Neural progenitor cell (in vitro differentiated cells): ENCODE measurements at regions not wholly inside any gene's neighbourhood (a gene's known extent, or its start where the extent isn't known, plus 50 kb on each side); places are given as distances from the start of the nearest gene placed in this dataset.

Experiments used
- DNase-seq: peaks from one replicate; pipeline ENCODE4 v3.0.0-alpha.2; 2016; ENCODE audit warnings: low spot score
- H2AFZ ChIP-seq: fragments of 200-600 bp; sonication (generic); replicated peaks from 2 replicates; pipeline ENCODE4 v1.6.1; 2016; ENCODE audit warnings: antibody characterized with exemption
- H3F3A ChIP-seq: fragments of 200-600 bp; sonication (generic); 2 replicates; pipeline ENCODE4 v1.6.1; 2016; ENCODE audit warnings: antibody characterized with exemption, low read depth
- H3K27ac ChIP-seq: fragments of 200-600 bp; sonication (generic); 2 replicates; pipeline ENCODE4 v1.5.1; 2016; ENCODE audit warnings: mild to moderate bottlenecking
- H3K27me3 ChIP-seq: fragments of 200-600 bp; sonication (generic); 2 replicates; pipeline ENCODE4 v1.6.1; 2016; ENCODE audit warnings: mild to moderate bottlenecking, moderate library complexity
- H3K36me3 ChIP-seq: fragments of 200-600 bp; sonication (generic); 2 replicates; pipeline ENCODE4 v1.5.1; 2016
- H3K4me1 ChIP-seq: fragments of 200-600 bp; sonication (generic); 2 replicates; pipeline ENCODE4 v1.6.1; 2016; ENCODE audit warnings: mixed run types
- H3K4me2 ChIP-seq: fragments of 200-600 bp; sonication (generic); 2 replicates; pipeline ENCODE4 v1.6.1; 2016
- H3K4me3 ChIP-seq: fragments of 200-600 bp; sonication (generic); 2 replicates; pipeline ENCODE4 v1.5.1; 2016
- H3K79me2 ChIP-seq: fragments of 200-600 bp; sonication (generic); 2 replicates; pipeline ENCODE4 v1.6.1; 2016; ENCODE audit warnings: low read depth
- H3K9ac ChIP-seq: fragments of 200-600 bp; sonication (generic); 2 replicates; pipeline ENCODE4 v1.6.1; 2016
- H3K9me3 ChIP-seq: fragments of 200-600 bp; sonication (generic); 2 replicates; pipeline ENCODE4 v1.5.1; 2016; ENCODE audit warnings: low read depth
- H4K20me1 ChIP-seq: fragments of 200-600 bp; sonication (generic); 2 replicates; pipeline ENCODE4 v1.6.1; 2016; ENCODE audit warnings: low read depth
- H3K27ac Mint-ChIP-seq: 3 replicates; pipeline ENCODE4 v1.8.0; 2021; ENCODE audit warnings: mixed read lengths
- H3K27me3 Mint-ChIP-seq: 2 replicates; pipeline ENCODE4 v1.8.0; 2022; ENCODE audit warnings: low read depth, mild to moderate bottlenecking, inconsistent platforms, moderate library complexity, mixed read lengths; ENCODE audit not compliant: insufficient read depth
- H3K36me3 Mint-ChIP-seq: 3 replicates; pipeline ENCODE4 v1.8.0; 2021; ENCODE audit warnings: mixed read lengths
- H3K4me1 Mint-ChIP-seq: 3 replicates; pipeline ENCODE4 v1.8.0; 2021; ENCODE audit warnings: mixed read lengths
- H3K4me3 Mint-ChIP-seq: 3 replicates; pipeline ENCODE4 v1.8.0; 2021; ENCODE audit warnings: mild to moderate bottlenecking, moderate library complexity, mixed read lengths
- H3K9me3 Mint-ChIP-seq: 3 replicates; pipeline ENCODE4 v1.8.0; 2020; ENCODE audit warnings: mixed read lengths
- EZH2 ChIP-seq: fragments of 200-600 bp; sonication (generic); IDR thresholded peaks from 2 replicates; pipeline ENCODE4 v1.6.1; 2017; ENCODE audit warnings: antibody characterized with exemption, mild to moderate bottlenecking, moderate library complexity
- EZH2phosphoT487 ChIP-seq: fragments of 200-600 bp; sonication (generic); IDR thresholded peaks from 2 replicates; pipeline ENCODE4 v1.6.1; 2017; ENCODE audit warnings: antibody characterized with exemption
- TF ChIP-seq, protein P1 (sequence below): fragments of 200-600 bp; sonication (generic); IDR thresholded peaks from 2 replicates; pipeline ENCODE4 v1.5.1; 2017; ENCODE audit warnings: antibody characterized with exemption, mild to moderate bottlenecking

- TF ChIP-seq, protein P1, sequence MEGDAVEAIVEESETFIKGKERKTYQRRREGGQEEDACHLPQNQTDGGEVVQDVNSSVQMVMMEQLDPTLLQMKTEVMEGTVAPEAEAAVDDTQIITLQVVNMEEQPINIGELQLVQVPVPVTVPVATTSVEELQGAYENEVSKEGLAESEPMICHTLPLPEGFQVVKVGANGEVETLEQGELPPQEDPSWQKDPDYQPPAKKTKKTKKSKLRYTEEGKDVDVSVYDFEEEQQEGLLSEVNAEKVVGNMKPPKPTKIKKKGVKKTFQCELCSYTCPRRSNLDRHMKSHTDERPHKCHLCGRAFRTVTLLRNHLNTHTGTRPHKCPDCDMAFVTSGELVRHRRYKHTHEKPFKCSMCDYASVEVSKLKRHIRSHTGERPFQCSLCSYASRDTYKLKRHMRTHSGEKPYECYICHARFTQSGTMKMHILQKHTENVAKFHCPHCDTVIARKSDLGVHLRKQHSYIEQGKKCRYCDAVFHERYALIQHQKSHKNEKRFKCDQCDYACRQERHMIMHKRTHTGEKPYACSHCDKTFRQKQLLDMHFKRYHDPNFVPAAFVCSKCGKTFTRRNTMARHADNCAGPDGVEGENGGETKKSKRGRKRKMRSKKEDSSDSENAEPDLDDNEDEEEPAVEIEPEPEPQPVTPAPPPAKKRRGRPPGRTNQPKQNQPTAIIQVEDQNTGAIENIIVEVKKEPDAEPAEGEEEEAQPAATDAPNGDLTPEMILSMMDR, result no peak
- TF ChIP-seq EZH2phosphoT487, result no peak
- TF ChIP-seq EZH2, result no peak
- no peaks in the 10 kb centered on the region for H3K36me3 Mint-ChIP-seq
- no peak overlapping the region for H2AFZ ChIP-seq
- H3K36me3 ChIP-seq, result no peaks in the 10 kb centered on the region
- no peaks in the 10 kb centered on the region for H4K20me1 ChIP-seq
- no peaks in the 10 kb centered on the region for H3K79me2 ChIP-seq
- H3K27me3 Mint-ChIP-seq, result peaks cover 4% of the 10 kb centered on the region
- H3K27ac ChIP-seq, result no peak overlapping the region
- no peak overlapping the region for H3K4me3 Mint-ChIP-seq
- no peaks in the 10 kb centered on the region for H3F3A ChIP-seq
- H3K27ac Mint-ChIP-seq, result no peak overlapping the region
- DNase-seq, result no peak
- no peak overlapping the region for H3K9ac ChIP-seq
- no peak overlapping the region for H3K4me2 ChIP-seq
- no peak overlapping the region for H3K4me3 ChIP-seq
- no peaks in the 10 kb centered on the region for H3K9me3 Mint-ChIP-seq
- H3K9me3 ChIP-seq, result no peaks in the 10 kb centered on the region
- H3K27me3 ChIP-seq, result no peaks in the 10 kb centered on the region
- H3K4me1 Mint-ChIP-seq, result peaks cover 8% of the 10 kb centered on the region
- H3K4me1 ChIP-seq, result no peaks in the 10 kb centered on the region
These were observed 124.1 kb downstream of the KIF4B start for GRCh38 chr5:155137683-155138082.

- H3K27ac ChIP-seq, result no peak overlapping the region
- peaks cover 8% of the 10 kb centered on the region for H3K4me1 Mint-ChIP-seq
- no peak for DNase-seq
- H3K36me3 ChIP-seq, result no peaks in the 10 kb centered on the region
- H3K9me3 ChIP-seq, result no peaks in the 10 kb centered on the region
- H3K4me1 ChIP-seq, result no peaks in the 10 kb centered on the region
- H3K9ac ChIP-seq, result no peak overlapping the region
- H3K79me2 ChIP-seq, result no peaks in the 10 kb centered on the region
- H3K27ac Mint-ChIP-seq, result no peak overlapping the region
- H3F3A ChIP-seq, result no peaks in the 10 kb centered on the region
- H3K36me3 Mint-ChIP-seq, result no peaks in the 10 kb centered on the region
- no peak overlapping the region for H3K4me3 Mint-ChIP-seq
- H3K4me2 ChIP-seq, result no peak overlapping the region
- TF ChIP-seq EZH2 (no peak), EZH2phosphoT487 (no peak)
- TF ChIP-seq, protein P1, result no peak
- peaks cover 4% of the 10 kb centered on the region for H3K27me3 Mint-ChIP-seq
- no peak overlapping the region for H3K4me3 ChIP-seq
- no peak overlapping the region for H2AFZ ChIP-seq
- no peaks in the 10 kb centered on the region for H3K27me3 ChIP-seq
- H3K9me3 Mint-ChIP-seq, result no peaks in the 10 kb centered on the region
- no peaks in the 10 kb centered on the region for H4K20me1 ChIP-seq
These were observed 127.1 kb downstream of the KIF4B start for GRCh38 chr5:155140646-155141045.

- H3K27ac Mint-ChIP-seq, result no peak overlapping the region
- H3K4me3 Mint-ChIP-seq, result no peak overlapping the region
- H3K4me3 ChIP-seq, result no peak overlapping the region
- no peaks in the 10 kb centered on the region for H3K9me3 Mint-ChIP-seq
- DNase-seq, result no peak
- H3K4me1 ChIP-seq, result no peaks in the 10 kb centered on the region
- no peak overlapping the region for H3K9ac ChIP-seq
- no peak overlapping the region for H3K4me2 ChIP-seq
- H3K79me2 ChIP-seq, result no peaks in the 10 kb centered on the region
- H3K36me3 Mint-ChIP-seq, result no peaks in the 10 kb centered on the region
- H2AFZ ChIP-seq, result no peak overlapping the region
- H3K27me3 ChIP-seq, result no peaks in the 10 kb centered on the region
- H3K4me1 Mint-ChIP-seq, result peaks cover 3% of the 10 kb centered on the region
- no peaks in the 10 kb centered on the region for H3K9me3 ChIP-seq
- H3K36me3 ChIP-seq, result no peaks in the 10 kb centered on the region
- H3F3A ChIP-seq, result no peaks in the 10 kb centered on the region
- no peaks in the 10 kb centered on the region for H4K20me1 ChIP-seq
- TF ChIP-seq EZH2 (no peak), EZH2phosphoT487 (no peak)
- TF ChIP-seq, protein P1, result no peak
- no peak overlapping the region for H3K27ac ChIP-seq
- peaks cover 2% of the 10 kb centered on the region for H3K27me3 Mint-ChIP-seq
These were observed 131.4 kb downstream of the KIF4B start for GRCh38 chr5:155144956-155145355.

- Mint-ChIP-seq H3K9me3 (no peaks in the 10 kb centered on the region), H3K4me3 (no peak overlapping the region)
These were observed 133.7 kb downstream of the KIF4B start for GRCh38 chr5:155147222-155147621.

More at GRCh38 chr5:155147222-155147621, 133.7 kb downstream of the KIF4B start:
- H3F3A ChIP-seq, result no peaks in the 10 kb centered on the region
- no peaks in the 10 kb centered on the region for H3K27me3 Mint-ChIP-seq
- H3K4me2 ChIP-seq, result no peak overlapping the region
- H3K9ac ChIP-seq, result no peak overlapping the region
- H3K4me1 ChIP-seq, result no peaks in the 10 kb centered on the region
- no peak for DNase-seq
- no peak for TF ChIP-seq EZH2
- TF ChIP-seq EZH2phosphoT487, result no peak
- TF ChIP-seq, protein P1, result no peak
- H2AFZ ChIP-seq, result no peak overlapping the region
- no peaks in the 10 kb centered on the region for H3K36me3 Mint-ChIP-seq
- no peak overlapping the region for H3K27ac ChIP-seq
- no peaks in the 10 kb centered on the region for H3K9me3 ChIP-seq
- no peaks in the 10 kb centered on the region for H3K36me3 ChIP-seq
- H3K79me2 ChIP-seq, result no peaks in the 10 kb centered on the region
- H4K20me1 ChIP-seq, result no peaks in the 10 kb centered on the region
- no peaks in the 10 kb centered on the region for H3K27me3 ChIP-seq
- H3K4me3 ChIP-seq, result no peak overlapping the region
- H3K4me1 Mint-ChIP-seq, result no peaks in the 10 kb centered on the region
- H3K27ac Mint-ChIP-seq, result no peak overlapping the region
